ENCODE measurements at regions not wholly inside any gene's neighbourhood (a gene's known extent, or its start where the extent isn't known, plus 50 kb on each side); places are given as distances from the start of the nearest gene placed in this dataset.

GRCh38 chr10:58003945-58004344 is 263.7 kb downstream of the IPMK start:
- TF ChIP-seq CTCF (IDR thresholded peaks at IDR 0.05) (no peak), EZH2 (IDR thresholded peaks at IDR 0.05; ENCODE audit: borderline replicate concordance, insufficient read depth, low read depth, low read length, poor library complexity, severe bottlenecking) (no peak)
